KBM-7 (cell line): ENCODE measurements at regions not wholly inside any gene's neighbourhood (a gene's known extent, or its start where the extent isn't known, plus 50 kb on each side); places are given as distances from the start of the nearest gene placed in this dataset.
"Not testable (repeated sequence)": the region's sequence is repeated elsewhere in the genome, so short reads cannot be mapped to it uniquely, and the experiment has no call there.

Source experiments
- DNase-seq: peaks from one replicate; pipeline ENCODE4 v3.0.0-alpha.2; 2015
- in situ Hi-C: fragments of 300-500 bp; cut with MboI; formaldehyde crosslinking; loops from 2 replicates; pipeline ENCODE4 v1.14.3; 2020; ENCODE audit warnings: low sequenced_read_pairs, low pct_unique_long_range_greater_than_20kb, mixed read lengths

DNA sequence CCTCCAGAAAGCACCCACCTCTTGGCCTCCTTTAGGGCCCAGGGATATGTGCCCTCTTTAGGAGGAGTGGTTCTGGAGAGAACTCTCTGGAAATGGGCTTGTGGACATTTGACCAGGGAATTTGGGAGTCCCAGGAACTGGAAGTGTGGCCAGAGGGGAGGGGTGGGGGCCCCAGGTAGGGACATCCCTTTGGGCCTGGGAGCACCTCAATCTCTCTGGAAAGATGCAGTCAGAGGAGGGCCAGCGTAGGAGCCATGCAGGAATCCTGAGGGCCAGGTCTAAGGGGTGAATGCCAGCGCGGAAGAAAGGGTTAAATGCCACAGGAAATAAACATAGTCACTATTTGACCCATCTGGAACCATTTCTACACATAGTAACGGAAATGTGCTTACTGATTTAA, 50.3 kb upstream of the ITGA11 start:
- in situ Hi-C loops = no loop called here
- DNase-seq = no peak

DNA sequence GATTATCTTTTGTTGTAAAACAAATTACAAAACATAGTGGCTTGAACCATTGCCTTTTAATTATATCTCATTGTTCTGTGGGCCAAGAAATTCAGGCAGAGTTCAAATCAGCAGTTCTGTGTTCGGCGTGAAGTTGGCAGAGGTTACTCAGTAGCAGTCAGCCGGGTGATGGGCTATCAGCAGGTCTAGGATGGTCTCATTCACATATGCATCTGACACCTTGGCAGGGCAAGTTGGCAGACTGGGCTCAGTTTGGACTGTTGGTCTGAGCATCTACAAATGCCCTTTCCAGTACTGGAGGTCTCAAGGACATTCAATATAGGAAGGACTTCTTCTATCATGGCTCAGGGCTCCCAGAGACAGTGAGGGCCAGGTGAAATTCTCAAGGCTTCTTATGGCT, 51.2 kb upstream of the ITGA11 start:
- DNase-seq = no peak
- in situ Hi-C loops = no loop called here

DNA sequence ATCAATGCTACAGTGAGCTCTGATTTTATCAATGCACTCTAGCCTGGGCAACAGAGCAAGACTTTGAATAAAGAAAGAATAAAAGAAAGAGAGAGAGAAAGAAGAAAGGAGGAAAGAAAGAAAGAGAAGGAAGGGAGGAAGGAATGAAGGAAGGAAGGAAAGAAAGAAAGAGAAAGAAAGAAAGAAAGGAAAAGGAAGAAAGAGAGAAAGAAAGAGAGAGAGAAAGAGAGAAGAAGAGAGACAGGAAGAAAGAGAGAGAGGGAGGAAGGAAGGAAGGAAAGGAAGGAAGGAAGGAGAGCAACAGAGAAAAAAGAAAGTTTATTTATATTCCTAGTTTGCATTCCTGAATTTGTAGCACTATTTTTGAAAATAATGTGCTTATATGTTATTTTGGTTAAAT, 52.3 kb upstream of the ITGA11 start:
- in situ Hi-C loops = no loop called here
- DNase-seq = no peak

DNA sequence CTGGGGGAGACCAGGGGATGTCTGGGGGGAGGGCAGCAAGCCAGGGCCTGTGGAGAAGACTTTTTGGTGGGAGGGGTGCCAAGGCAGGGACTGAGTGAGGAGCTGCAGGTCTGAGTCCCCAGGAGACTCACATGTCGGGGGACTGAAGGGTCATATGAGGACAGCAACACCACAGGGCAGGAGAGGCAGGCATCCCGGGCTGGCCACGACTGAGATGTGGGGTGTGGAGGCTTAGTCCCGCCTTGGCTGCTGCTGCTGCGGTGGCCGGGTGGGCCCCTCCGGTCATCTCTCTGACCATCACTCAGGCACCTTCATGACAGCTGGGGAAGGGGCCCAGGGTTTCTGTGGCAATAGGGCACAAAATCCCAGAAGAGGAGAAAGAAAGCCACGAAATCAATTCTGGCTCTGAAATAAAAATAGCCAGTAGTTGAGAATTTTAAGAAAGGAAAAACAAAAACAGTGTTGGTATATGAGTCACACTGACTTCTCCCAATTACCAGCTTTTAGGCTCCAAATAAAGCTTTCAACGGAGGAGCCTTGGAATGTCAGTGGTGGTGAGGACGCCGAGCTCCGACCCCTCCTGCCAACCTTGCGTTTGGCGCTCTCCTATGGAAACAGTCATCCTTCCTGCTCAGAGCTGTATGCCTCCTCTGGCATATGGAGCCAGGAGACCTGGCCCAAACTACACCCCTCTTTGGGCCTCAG, 52.9 kb upstream of the ITGA11 start:
- in situ Hi-C loops = no loop called here
- no peak for DNase-seq

DNA sequence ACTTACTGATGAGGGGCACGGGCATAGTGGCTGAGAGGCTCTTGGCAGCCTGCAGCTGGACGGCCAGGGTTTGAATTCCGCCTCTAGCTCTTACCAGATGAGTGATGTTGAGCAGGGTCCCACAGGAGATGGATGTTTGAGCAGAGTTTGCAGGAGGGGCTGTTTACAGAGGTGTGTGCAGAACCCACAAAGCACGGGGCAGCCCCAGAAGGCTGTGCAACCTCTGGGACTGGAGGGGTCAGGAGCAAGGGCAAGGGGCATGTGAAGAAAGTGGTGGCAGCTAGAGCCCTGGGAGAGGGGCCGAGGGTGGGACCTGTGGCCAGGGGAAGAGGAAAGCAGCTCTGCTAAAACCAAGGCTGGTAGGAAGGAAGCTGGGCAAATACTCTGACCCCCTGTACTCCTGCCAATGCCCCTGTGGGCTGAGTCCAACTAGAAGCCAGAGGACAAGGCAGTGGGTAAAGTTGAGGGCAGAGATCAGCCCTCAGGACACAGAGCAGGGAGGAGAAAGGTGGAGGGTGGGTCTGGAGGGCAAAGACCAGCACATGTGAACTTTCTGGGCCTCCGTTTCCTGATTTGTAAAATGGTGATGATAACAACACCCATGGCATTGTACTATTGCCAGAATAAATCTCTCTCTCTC, 53.9 kb upstream of the ITGA11 start:
- in situ Hi-C loops = no loop called here
- DNase-seq = no peak

DNA sequence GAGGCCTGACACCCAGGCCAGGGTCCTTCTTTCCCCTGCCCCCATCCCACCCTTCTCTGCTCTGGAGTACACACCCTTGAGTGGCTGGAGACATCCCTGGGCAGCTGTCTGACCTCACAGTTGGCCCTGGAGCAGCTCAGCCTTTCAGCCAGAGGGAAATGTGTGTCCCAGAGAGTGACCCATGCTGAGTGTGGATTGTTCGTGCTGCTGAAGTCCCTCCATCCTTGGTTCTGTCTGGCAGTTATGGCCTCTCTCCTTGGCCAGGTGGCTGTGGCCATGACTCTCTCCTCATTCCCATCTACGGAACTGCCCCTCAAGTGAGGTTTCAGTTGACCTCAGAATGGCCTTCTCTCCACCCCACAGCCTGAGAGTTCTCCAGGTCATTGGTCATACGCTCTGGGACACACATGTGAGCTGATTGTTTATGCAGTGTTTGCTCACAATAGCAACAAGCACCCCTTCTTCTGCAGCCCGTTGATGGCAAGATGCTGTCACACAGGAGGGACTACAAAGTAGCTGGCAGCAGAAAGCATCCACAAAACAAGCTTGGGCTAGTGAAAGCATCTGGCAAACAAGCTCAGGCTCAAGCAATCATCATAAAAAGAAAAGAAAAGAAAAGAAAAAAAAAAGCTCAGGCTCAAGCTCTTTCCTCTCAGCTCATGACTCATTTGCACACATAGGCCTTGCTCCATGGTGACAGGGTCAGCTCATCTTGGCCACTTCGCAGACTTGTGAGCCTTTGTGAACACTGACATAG, 55.3 kb upstream of the ITGA11 start:
- in situ Hi-C loops = no loop called here
- DNase-seq = no peak

DNA sequence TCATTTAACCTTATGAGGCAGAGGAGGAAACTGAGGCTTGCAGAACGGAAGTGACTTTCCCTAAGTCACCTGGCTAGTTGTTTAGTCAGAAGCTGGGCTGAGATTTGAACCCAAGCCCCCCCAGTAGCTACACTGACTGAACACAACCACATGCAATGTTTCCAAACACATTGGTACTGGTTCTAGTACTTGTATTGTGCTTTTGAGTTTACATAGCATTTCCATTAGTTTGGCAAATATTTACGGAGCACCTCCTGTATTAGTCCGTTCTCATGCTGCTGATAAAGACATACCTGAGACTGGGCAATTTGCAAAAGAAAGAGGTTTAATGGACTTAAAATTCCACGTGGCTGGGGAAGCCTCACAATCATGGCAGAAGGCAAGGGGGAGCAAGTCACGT, 56.3 kb upstream of the ITGA11 start:
- in situ Hi-C loops = no loop called here
- DNase-seq = no peak

DNA sequence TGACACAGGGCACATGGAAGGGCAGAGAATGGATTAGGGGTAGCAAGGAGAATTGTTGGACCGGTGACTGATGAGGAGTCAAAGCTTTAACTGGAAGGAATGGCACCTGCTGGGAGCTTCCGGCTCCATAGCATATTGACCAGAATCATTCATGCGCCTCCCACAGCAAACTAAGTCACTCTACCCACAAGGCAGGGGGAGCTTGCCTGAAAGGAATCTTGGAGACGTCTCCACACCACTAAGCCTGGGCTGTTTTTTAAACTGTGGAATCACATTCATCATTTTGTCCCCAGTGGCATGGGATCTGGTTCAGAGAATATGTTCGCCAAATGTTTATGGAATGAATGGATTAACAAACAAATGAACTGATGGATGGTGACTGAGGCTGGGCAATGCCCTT, 57.0 kb upstream of the ITGA11 start:
- no peak for DNase-seq
- in situ Hi-C loops = no loop called here

DNA sequence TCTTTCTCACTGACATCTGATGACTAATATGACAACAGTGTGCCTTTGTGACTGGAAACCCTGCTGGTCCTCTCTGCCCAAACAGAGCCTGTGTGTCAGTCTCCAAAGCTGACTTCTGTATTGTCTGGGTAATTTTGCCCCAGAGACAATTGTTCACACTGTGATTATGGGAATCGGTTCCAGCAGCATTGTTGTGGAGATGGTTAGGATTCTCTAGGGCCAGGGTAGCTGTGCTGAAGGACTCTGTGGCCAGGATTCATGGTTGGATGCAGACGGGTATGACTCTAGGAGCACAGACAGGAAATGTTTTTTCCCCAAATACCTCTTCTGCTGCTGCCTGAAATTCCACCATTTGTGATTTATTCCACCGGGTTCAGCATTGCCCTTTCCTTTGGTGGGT, 57.5 kb upstream of the ITGA11 start:
- no peak for DNase-seq
- in situ Hi-C loops = no loop called here

DNA sequence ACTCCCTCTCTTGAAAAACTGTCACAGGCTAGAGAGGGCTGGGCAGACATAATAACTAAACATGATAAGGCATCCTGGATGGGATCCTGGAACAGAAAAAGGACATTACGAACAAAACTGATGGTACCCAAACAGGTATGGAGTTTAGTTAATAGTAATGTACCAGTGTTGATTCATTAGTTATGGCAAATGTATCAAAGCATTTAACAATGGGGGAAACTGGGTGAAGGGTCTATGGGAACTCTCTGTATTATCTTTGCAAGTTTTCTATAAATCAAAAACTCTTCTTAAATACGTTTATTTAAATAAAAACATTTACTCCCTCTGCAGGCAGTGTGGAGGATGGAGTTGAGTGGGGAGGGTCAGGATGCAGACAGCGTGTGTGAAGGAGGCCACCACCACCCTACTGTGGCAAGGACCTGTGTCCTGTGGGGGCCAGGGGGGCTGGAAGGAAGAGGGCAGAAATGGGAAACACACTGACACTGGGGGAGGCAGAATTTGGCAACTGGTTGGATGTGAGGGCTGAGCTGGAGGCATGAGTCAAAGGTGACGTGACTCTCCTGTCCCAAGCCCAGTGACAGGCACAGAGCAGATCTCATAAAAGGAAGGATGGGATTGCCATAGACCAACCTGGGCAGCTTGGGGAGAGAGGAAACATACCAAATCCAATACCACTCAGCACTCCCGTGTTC, 59.6 kb upstream of the ITGA11 start:
- DNase-seq = no peak
- in situ Hi-C loops = no loop called here

DNA sequence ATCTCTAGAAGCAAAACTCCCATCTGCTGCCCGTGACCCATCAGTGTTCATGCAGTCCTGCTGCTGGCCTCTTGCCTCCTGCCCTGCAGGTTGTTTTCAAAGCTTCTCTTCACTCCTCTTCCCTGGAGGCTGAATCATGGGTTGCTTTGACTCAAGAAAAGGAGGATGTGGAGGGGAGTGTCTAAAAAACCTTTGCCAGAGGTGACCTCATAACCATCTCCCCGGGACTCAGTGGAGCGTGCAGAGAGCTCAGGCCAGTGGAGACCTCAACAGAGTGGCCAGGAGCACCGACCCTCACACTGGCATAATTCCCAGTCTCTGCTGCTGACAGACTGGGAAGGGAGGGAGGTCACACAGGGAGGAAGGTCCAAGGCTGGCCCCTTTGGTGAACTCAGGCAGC, 60.9 kb upstream of the ITGA11 start:
- in situ Hi-C loops = no loop called here
- no peak for DNase-seq

DNA sequence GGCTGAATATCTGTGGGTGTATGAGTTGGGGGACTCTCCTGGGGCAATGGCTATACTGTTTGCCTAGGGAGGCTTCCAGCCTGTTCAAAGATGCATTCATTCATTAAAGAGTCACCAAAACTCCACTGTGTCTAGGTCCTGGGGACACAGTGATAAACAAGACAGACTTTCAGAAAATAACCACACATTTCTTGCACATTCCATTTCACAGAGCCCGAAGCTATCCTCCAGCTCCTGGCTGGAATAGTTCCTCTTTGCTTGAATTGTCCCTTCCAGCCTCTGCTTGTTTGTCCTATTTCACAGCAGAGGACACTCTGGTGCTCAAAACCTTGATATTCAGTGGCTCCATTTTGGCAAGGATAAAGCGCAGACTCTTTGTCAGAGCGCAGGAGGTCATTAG, 61.7 kb upstream of the ITGA11 start:
- in situ Hi-C loops = no loop called here
- no peak for DNase-seq

DNA sequence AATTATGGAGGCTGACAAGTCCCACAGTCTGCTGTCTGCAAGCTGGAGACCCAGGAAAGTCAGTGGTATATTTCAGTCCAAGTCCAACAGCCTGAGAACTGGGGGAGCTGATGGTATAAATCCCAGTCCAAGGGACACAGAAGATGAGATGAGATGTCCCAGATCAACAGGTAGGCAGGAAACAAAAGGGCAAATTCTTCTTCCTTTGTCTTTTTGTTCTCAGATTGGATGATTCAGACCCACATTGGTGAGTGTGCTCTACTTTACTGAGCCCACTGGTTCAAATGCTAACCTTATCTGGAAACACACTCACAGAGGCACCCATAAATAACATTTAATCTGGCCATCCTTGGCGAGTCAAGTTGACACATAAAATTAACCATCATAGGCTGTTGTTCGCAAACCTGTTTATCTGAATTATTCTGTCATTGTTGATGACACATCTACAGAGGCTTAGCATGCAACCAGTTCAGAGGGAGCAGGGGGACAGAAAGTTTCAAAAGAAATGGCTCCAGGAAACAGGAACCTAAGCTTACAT, 62.7 kb upstream of the ITGA11 start:
- no peak for DNase-seq
- in situ Hi-C loops = no loop called here

DNA sequence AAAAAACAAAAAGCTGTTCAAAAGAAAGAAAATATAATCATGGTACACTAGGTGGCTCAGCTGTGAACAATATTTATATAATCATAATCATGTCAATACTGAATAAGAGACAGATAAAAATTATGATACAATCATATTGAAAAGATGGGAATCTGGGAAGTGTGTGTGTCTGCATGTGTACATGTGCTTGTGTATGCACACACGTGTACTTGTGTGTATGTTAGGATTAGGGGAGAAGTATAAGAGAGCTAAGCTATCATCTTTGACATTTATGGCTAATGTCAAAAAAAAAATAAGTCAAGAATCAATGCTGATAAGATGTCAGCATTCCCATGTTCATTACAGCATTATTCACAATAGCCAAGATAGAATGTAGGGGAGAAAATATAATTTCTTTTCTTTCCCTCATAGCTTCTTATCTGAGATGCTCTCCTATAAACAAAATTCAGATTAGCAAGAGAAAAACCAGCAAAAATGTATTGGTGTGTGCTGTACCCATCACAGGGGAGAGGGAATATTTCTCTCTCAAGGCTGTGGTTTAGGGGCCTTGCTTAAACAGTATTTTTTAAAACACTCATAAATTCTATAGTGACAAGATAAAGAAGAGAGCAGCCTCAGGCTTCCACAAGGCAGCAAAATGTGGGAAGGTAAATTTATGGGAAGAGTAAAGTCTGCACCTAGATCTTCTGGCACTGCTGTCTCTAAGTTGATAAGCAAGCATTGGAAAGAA, 63.4 kb upstream of the ITGA11 start:
- in situ Hi-C loops = no loop called here
- DNase-seq = no peak

DNA sequence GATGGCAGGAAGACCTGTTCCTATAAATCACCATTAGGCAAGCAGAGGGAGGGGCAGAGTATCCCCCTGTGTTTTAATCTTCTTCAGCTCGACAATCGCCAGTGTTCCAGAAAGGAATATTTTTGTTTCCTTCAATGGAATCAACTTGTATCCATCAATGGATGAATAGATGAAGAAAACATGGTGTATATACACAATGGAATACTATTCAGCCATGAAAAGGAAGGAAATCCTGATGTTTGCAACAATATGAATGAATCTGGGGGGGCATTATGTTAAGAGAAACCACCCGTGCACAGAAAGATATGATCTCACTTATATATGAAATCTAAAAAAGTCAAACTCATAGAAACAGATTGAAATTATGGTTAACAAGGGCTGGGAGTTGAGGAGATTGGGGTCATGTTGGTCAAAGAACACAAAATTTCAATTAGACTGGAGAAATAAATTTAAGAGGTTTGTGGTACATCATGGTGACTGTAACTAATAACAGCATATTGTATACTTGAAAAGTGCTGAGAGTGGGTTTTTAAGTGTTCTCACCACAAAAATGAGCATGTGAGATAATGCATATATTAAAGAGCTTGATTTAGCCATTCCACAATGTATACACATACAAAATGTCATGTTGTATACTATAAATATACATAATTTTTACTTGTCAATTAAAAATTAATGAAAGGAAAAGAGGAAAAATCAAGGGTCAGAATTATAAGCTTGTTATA, 64.2 kb upstream of the ITGA11 start:
- no peak for DNase-seq
- in situ Hi-C loops = no loop called here

DNA sequence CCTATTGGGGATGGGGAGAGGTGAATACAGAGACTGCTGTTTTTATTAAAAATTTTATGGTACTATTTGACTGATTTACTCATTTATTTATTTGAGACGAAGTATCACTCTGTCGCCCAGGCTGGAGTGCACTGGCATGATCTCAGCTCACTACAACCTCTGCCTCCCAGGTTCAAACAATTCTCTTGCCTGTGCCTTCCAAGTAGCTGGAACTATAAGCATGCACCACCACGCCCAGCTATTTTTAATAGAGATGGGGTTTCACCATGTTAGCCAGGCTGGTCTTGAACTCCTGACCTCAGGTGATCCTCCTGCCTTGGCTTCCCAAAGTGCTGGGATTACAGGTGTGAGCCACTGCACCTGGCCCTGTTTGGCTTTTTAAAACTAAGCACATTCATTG, 64.8 kb upstream of the ITGA11 start:
- in situ Hi-C loops, DNase-seq: not testable (repeated sequence)

DNA sequence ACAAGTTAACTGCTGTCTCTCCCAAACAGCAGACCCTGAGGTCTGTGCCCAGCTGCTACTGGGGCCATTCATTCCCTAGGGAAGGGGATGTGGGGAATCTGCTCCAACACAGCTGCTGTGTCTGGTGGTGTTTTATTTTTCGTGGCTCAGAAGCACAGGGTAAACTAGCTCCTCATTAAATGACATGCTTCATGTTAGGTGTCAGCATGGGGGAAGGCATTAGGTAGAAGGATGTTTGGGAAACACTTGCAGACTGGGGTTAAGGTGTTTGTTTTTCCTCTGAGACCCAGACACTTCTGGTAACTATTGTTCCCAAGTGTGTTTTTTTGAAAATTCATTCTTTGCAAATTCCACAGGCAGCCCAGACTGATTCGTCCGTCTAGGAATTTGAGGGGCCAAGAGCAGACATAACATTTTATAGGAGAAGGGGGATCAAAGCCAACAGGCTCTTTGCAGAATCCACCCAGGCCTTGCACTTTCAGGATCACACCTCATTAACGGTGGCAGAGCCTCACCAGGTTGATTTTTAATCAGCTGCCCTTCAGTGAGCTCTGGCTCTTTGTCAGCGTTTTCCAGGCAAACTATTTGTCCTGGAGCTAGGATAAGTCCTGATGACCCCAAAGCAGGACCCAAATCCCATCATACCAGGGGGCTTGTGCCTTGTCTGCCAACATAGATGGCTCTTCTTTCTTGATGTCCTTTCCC, 65.4 kb upstream of the ITGA11 start:
- no peak for DNase-seq

DNA sequence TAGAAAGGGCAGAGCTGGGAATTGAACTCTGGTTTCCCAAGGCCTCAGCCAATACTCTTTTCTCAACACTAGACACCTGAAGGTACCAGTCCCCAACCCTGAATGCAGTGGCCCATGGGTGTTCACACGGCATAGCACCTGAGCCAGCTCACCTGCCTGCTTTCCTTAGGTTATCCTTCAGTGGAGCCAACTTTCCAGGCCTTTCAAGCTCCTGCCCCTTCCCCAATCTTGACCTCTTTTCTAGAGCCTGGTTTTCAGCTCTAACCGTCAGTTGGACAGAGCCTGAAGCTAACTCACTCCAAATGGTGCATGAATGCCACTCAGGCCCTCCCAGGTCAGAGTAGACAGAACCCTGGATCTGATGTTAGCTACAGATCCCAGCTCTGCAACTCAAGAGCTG, 66.1 kb upstream of the ITGA11 start:
- DNase-seq = no peak
- in situ Hi-C loops = no loop called here

More for the DNA sequence above, 65.4 kb upstream of the ITGA11 start:
- in situ Hi-C loops = no loop called here
